ENCODE measurements at regions not wholly inside any gene's neighbourhood (a gene's known extent, or its start where the extent isn't known, plus 50 kb on each side); places are given as distances from the start of the nearest gene placed in this dataset.

DNA sequence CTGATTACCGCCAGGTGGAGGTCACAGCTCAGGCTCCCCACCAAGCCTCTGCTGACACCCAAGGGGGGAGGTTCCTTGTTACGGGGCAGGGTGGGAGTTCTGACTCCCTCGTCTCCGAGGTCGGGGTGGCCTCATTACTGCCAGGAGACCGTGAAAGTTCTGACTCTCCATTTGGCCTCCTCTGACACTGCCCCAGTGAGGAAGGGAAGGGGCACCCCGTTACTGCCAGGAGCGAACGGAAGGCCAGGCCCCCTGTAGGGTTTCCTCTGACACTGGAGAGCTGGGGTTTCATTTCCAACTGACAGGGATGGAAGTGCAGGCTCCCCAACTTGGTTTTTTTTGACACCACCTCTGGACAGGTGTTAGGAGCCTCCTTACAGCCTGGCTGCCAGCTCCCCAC is 138.1 kb upstream of the EEPD1 start:
- ATAC-seq (no peak), DNase-seq (ENCODE audit: low read depth, low spot score) (no peak), FAIRE-seq (no peak)
- H2AFZ ChIP-seq (ENCODE audit: control insufficient read depth, low read depth, low read length): no peak overlapping the region
- H3K36me3 ChIP-seq (ENCODE audit: control insufficient read depth in 2 of 2, insufficient read depth in 2 of 2, low read length in 1 of 2): no peaks in the 10 kb centered on the region
- SMC1A ChIA-PET (ENCODE audit: uncharacterized antibody, unreplicated experiment): no interaction called here
- H3K79me2 ChIP-seq (ENCODE audit: control insufficient read depth, insufficient read depth, low read length): no peaks in the 10 kb centered on the region
- no peaks in the 10 kb centered on the region; a peak in 2 of 4 replicates for H3K27me3 ChIP-seq (replicated peaks in 1 of 2; ENCODE audit: control insufficient read depth in 2 of 2, insufficient read depth in 2 of 2, low read length in 1 of 2)
- CTCF ChIA-PET: no interaction called here
- RAD21 ChIA-PET (ENCODE audit: unreplicated experiment): no interaction called here
- H4K20me1 ChIP-seq (ENCODE audit: control insufficient read depth, insufficient read depth): no peaks in the 10 kb centered on the region
- no peaks in the 10 kb centered on the region; the same call in 2 of the 3 replicates for H3K9me3 ChIP-seq (replicated peaks; ENCODE audit: control insufficient read depth, insufficient read depth, low read length)
- no peak overlapping the region for H3K27ac ChIP-seq (ENCODE audit: control insufficient read depth, insufficient read depth)
- no peaks in the 10 kb centered on the region for H3K4me1 ChIP-seq (ENCODE audit: control insufficient read depth, insufficient read depth, low read length)
- 63% methylated on average over 9 of the region's 9 CpGs for WGBS (ENCODE audit: insufficient coverage, insufficient replicate concordance, low lambda C conversion rate, missing lambda C conversion rate)
- intact Hi-C loops (cut with micrococcal nuclease; ENCODE audit: unreplicated experiment): no loop called here
- no TSS peak for BruUV-seq (replicated peaks)
- in situ Hi-C loops (cut with MboI): no loop called here
- POLR2A ChIA-PET: no interaction called here
- TF ChIP-seq ZNF24 (IDR thresholded peaks at IDR 0.05) (no peak), ESRRA (IDR thresholded peaks at IDR 0.05; ENCODE audit: low read length) (no peak), SMC3 (IDR thresholded peaks at IDR 0.05; ENCODE audit: borderline replicate concordance, low read length) (no peak)
- TF ChIP-seq, protein P1, sequence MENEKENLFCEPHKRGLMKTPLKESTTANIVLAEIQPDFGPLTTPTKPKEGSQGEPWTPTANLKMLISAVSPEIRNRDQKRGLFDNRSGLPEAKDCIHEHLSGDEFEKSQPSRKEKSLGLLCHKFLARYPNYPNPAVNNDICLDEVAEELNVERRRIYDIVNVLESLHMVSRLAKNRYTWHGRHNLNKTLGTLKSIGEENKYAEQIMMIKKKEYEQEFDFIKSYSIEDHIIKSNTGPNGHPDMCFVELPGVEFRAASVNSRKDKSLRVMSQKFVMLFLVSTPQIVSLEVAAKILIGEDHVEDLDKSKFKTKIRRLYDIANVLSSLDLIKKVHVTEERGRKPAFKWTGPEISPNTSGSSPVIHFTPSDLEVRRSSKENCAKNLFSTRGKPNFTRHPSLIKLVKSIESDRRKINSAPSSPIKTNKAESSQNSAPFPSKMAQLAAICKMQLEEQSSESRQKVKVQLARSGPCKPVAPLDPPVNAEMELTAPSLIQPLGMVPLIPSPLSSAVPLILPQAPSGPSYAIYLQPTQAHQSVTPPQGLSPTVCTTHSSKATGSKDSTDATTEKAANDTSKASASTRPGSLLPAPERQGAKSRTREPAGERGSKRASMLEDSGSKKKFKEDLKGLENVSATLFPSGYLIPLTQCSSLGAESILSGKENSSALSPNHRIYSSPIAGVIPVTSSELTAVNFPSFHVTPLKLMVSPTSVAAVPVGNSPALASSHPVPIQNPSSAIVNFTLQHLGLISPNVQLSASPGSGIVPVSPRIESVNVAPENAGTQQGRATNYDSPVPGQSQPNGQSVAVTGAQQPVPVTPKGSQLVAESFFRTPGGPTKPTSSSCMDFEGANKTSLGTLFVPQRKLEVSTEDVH (IDR thresholded peaks at IDR 0.05; ENCODE audit: low read depth, partially characterized antibody): no peak
- H3K4me2 ChIP-seq (ENCODE audit: control insufficient read depth, insufficient read depth): no peak overlapping the region
- no peak overlapping the region for H3K9ac ChIP-seq (ENCODE audit: control insufficient read depth, insufficient read depth, low read length)
- H3K4me3 ChIP-seq: no peak overlapping the region

DNA sequence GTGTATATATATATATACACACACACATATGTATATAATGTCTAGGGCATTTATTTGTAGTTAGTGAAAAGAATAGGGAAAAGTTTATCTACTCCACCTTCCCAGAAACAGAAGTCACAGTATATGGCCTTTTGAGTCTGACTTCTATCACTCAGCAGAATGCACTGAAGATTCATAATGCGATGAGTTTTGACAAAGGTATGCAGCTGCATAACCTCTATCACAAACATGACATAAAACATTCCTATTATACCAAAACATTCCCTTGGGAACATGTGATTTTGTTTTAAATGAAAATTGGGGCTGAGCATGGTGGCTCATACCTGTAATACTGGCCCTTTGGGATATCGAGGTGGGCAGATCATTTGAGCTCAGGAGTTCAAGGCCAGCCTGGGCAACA is 137.3 kb upstream of the EEPD1 start:
- no peaks in the 10 kb centered on the region for H4K20me1 ChIP-seq (ENCODE audit: control insufficient read depth, insufficient read depth)
- H3K4me2 ChIP-seq (ENCODE audit: control insufficient read depth, insufficient read depth): no peak overlapping the region
- 38% methylated on average over 2 of the region's 2 CpGs for WGBS (ENCODE audit: insufficient coverage, insufficient replicate concordance, low lambda C conversion rate, missing lambda C conversion rate)
- POLR2A ChIA-PET: no interaction called here
- H3K9ac ChIP-seq (ENCODE audit: control insufficient read depth, insufficient read depth, low read length): no peak overlapping the region
- TF ChIP-seq ZSCAN29 (IDR thresholded peaks at IDR 0.05) (no peak), GATAD2B (conservative IDR thresholded peaks at IDR 0.05; ENCODE audit: low read depth) (no peak), PML (IDR thresholded peaks at IDR 0.05; ENCODE audit: low read length) (no peak), HCFC1 (IDR thresholded peaks at IDR 0.05; ENCODE audit: low read length) (no peak), CHD2 (IDR thresholded peaks at IDR 0.05; ENCODE audit: borderline replicate concordance, low read depth, low read length) (no peak)
- TF ChIP-seq, protein P2, sequence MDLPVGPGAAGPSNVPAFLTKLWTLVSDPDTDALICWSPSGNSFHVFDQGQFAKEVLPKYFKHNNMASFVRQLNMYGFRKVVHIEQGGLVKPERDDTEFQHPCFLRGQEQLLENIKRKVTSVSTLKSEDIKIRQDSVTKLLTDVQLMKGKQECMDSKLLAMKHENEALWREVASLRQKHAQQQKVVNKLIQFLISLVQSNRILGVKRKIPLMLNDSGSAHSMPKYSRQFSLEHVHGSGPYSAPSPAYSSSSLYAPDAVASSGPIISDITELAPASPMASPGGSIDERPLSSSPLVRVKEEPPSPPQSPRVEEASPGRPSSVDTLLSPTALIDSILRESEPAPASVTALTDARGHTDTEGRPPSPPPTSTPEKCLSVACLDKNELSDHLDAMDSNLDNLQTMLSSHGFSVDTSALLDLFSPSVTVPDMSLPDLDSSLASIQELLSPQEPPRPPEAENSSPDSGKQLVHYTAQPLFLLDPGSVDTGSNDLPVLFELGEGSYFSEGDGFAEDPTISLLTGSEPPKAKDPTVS (IDR thresholded peaks at IDR 0.05; ENCODE audit: low read depth, low read length): no peak
- no peak for FAIRE-seq
- no peaks in the 10 kb centered on the region for H3K36me3 ChIP-seq (ENCODE audit: control insufficient read depth in 2 of 2, insufficient read depth in 2 of 2, low read length in 1 of 2)
- in situ Hi-C loops (cut with MboI): no loop called here
- no peaks in the 10 kb centered on the region for H3K79me2 ChIP-seq (ENCODE audit: control insufficient read depth, insufficient read depth, low read length)
- RAD21 ChIA-PET (ENCODE audit: unreplicated experiment): no interaction called here
- CTCF ChIA-PET: interaction anchor here (0.6 kb wide), 1 partner anchor 367 kb away, joined by 3 read pairs; no protein-coding TSS in a partner anchor
- H3K27me3 ChIP-seq (replicated peaks in 1 of 2; ENCODE audit: control insufficient read depth in 2 of 2, insufficient read depth in 2 of 2, low read length in 1 of 2): no peaks in the 10 kb centered on the region; a peak in 2 of 4 replicates
- no peaks in the 10 kb centered on the region; the same call in 2 of the 3 replicates for H3K9me3 ChIP-seq (replicated peaks; ENCODE audit: control insufficient read depth, insufficient read depth, low read length)
- BruUV-seq (replicated peaks): no TSS peak
- ATAC-seq: no peak
- intact Hi-C loops (cut with micrococcal nuclease; ENCODE audit: unreplicated experiment): no loop called here
- SMC1A ChIA-PET (ENCODE audit: uncharacterized antibody, unreplicated experiment): no interaction called here
- H3K4me1 ChIP-seq (ENCODE audit: control insufficient read depth, insufficient read depth, low read length): no peaks in the 10 kb centered on the region
- no peak for DNase-seq (ENCODE audit: low read depth, low spot score)
- no peak overlapping the region for H3K4me3 ChIP-seq
- H2AFZ ChIP-seq (ENCODE audit: control insufficient read depth, low read depth, low read length): no peak overlapping the region
- no peak overlapping the region for H3K27ac ChIP-seq (ENCODE audit: control insufficient read depth, insufficient read depth)
